ENCODE measurements at regions not wholly inside any gene's neighbourhood (a gene's known extent, or its start where the extent isn't known, plus 50 kb on each side); places are given as distances from the start of the nearest gene placed in this dataset.

- FAIRE-seq = no peak
- no peak for TF ChIP-seq POLR2AphosphoS5 (IDR thresholded peaks at IDR 0.05; ENCODE audit: low read depth, low read length)
- TF ChIP-seq TAF1 (IDR thresholded peaks at IDR 0.05; ENCODE audit: borderline replicate concordance, low read depth, low read length) = no peak
- TF ChIP-seq POLR2A (IDR thresholded peaks at IDR 0.05; ENCODE audit: low read depth, low read length) = no peak
- DNase-seq (ENCODE audit: insufficient read length) = no peak
Measured at GRCh38 chr12:69151254-69151764, 88.1 kb upstream of the CPSF6 start.

GRCh38 chr12:69154585-69155363, 84.6 kb upstream of the CPSF6 start:
- FAIRE-seq (peak; percentile 83), DNase-seq (ENCODE audit: insufficient read length) (peak; percentile 27)
- no peak for TF ChIP-seq POLR2A (IDR thresholded peaks at IDR 0.05; ENCODE audit: low read depth, low read length)
- no peak for TF ChIP-seq TAF1 (IDR thresholded peaks at IDR 0.05; ENCODE audit: borderline replicate concordance, low read depth, low read length)
- TF ChIP-seq POLR2AphosphoS5 (IDR thresholded peaks at IDR 0.05; ENCODE audit: low read depth, low read length) = no peak

- FAIRE-seq (peak; percentile 95), DNase-seq (ENCODE audit: insufficient read length) (peak; percentile 45)
- TF ChIP-seq TAF1 (IDR thresholded peaks at IDR 0.05; ENCODE audit: borderline replicate concordance, low read depth, low read length) (no peak), POLR2AphosphoS5 (IDR thresholded peaks at IDR 0.05; ENCODE audit: low read depth, low read length) (no peak), POLR2A (IDR thresholded peaks at IDR 0.05; ENCODE audit: low read depth, low read length) (no peak)
Measured at GRCh38 chr12:69157023-69157655, 82.2 kb upstream of the CPSF6 start.

- no peak for DNase-seq (ENCODE audit: insufficient read length)
- TF ChIP-seq POLR2AphosphoS5 (IDR thresholded peaks at IDR 0.05; ENCODE audit: low read depth, low read length) (no peak), TAF1 (IDR thresholded peaks at IDR 0.05; ENCODE audit: borderline replicate concordance, low read depth, low read length) (no peak), POLR2A (IDR thresholded peaks at IDR 0.05; ENCODE audit: low read depth, low read length) (no peak)
- FAIRE-seq = peak; percentile 91
Measured at GRCh38 chr12:69161829-69162228, 77.5 kb upstream of the CPSF6 start.

GRCh38 chr12:69163681-69164362, 75.5 kb upstream of the CPSF6 start:
- FAIRE-seq (no peak), DNase-seq (ENCODE audit: insufficient read length) (no peak)
- TF ChIP-seq POLR2A (IDR thresholded peaks at IDR 0.05; ENCODE audit: low read depth, low read length) = no peak
- no peak for TF ChIP-seq TAF1 (IDR thresholded peaks at IDR 0.05; ENCODE audit: borderline replicate concordance, low read depth, low read length)
- no peak for TF ChIP-seq POLR2AphosphoS5 (IDR thresholded peaks at IDR 0.05; ENCODE audit: low read depth, low read length)

- no peak for FAIRE-seq
- TF ChIP-seq POLR2AphosphoS5 (IDR thresholded peaks at IDR 0.05; ENCODE audit: low read depth, low read length) (no peak), POLR2A (IDR thresholded peaks at IDR 0.05; ENCODE audit: low read depth, low read length) (no peak), TAF1 (IDR thresholded peaks at IDR 0.05; ENCODE audit: borderline replicate concordance, low read depth, low read length) (no peak)
- no peak for DNase-seq (ENCODE audit: insufficient read length)
Measured at GRCh38 chr12:69167648-69168165, 71.7 kb upstream of the CPSF6 start.

GRCh38 chr12:69168363-69168762, 71.0 kb upstream of the CPSF6 start:
- no peak for TF ChIP-seq TAF1 (IDR thresholded peaks at IDR 0.05; ENCODE audit: borderline replicate concordance, low read depth, low read length)
- no peak for TF ChIP-seq POLR2A (IDR thresholded peaks at IDR 0.05; ENCODE audit: low read depth, low read length)
- no peak for TF ChIP-seq POLR2AphosphoS5 (IDR thresholded peaks at IDR 0.05; ENCODE audit: low read depth, low read length)
- FAIRE-seq (no peak), DNase-seq (ENCODE audit: insufficient read length) (no peak)

GRCh38 chr12:69168828-69169227, 70.5 kb upstream of the CPSF6 start:
- DNase-seq (ENCODE audit: insufficient read length) (no peak), FAIRE-seq (no peak)
- no peak for TF ChIP-seq POLR2AphosphoS5 (IDR thresholded peaks at IDR 0.05; ENCODE audit: low read depth, low read length)
- no peak for TF ChIP-seq POLR2A (IDR thresholded peaks at IDR 0.05; ENCODE audit: low read depth, low read length)
- TF ChIP-seq TAF1 (IDR thresholded peaks at IDR 0.05; ENCODE audit: borderline replicate concordance, low read depth, low read length) = no peak

- no peak for FAIRE-seq
Measured at GRCh38 chr12:69170293-69170692, 69.1 kb upstream of the CPSF6 start.

GRCh38 chr12:69171881-69172280, 67.5 kb upstream of the CPSF6 start:
- TF ChIP-seq POLR2A (IDR thresholded peaks at IDR 0.05; ENCODE audit: low read depth, low read length) (no peak), POLR2AphosphoS5 (IDR thresholded peaks at IDR 0.05; ENCODE audit: low read depth, low read length) (no peak), TAF1 (IDR thresholded peaks at IDR 0.05; ENCODE audit: borderline replicate concordance, low read depth, low read length) (no peak)
- DNase-seq (ENCODE audit: insufficient read length) (no peak), FAIRE-seq (no peak)

More at GRCh38 chr12:69170293-69170692, 69.1 kb upstream of the CPSF6 start:
- TF ChIP-seq TAF1 (IDR thresholded peaks at IDR 0.05; ENCODE audit: borderline replicate concordance, low read depth, low read length) (no peak), POLR2AphosphoS5 (IDR thresholded peaks at IDR 0.05; ENCODE audit: low read depth, low read length) (no peak), POLR2A (IDR thresholded peaks at IDR 0.05; ENCODE audit: low read depth, low read length) (no peak)
- DNase-seq (ENCODE audit: insufficient read length) = no peak

GRCh38 chr12:69172491-69172890, 66.9 kb upstream of the CPSF6 start:
- TF ChIP-seq POLR2AphosphoS5 (IDR thresholded peaks at IDR 0.05; ENCODE audit: low read depth, low read length) (no peak), POLR2A (IDR thresholded peaks at IDR 0.05; ENCODE audit: low read depth, low read length) (no peak), TAF1 (IDR thresholded peaks at IDR 0.05; ENCODE audit: borderline replicate concordance, low read depth, low read length) (no peak)
- no peak for DNase-seq (ENCODE audit: insufficient read length)
- no peak for FAIRE-seq
